ENCODE measurements at regions not wholly inside any gene's neighbourhood (a gene's known extent, or its start where the extent isn't known, plus 50 kb on each side); places are given as distances from the start of the nearest gene placed in this dataset.
A peak's percentile ranks its signal among the peaks of the same experiment; 100 is the strongest.

DNA sequence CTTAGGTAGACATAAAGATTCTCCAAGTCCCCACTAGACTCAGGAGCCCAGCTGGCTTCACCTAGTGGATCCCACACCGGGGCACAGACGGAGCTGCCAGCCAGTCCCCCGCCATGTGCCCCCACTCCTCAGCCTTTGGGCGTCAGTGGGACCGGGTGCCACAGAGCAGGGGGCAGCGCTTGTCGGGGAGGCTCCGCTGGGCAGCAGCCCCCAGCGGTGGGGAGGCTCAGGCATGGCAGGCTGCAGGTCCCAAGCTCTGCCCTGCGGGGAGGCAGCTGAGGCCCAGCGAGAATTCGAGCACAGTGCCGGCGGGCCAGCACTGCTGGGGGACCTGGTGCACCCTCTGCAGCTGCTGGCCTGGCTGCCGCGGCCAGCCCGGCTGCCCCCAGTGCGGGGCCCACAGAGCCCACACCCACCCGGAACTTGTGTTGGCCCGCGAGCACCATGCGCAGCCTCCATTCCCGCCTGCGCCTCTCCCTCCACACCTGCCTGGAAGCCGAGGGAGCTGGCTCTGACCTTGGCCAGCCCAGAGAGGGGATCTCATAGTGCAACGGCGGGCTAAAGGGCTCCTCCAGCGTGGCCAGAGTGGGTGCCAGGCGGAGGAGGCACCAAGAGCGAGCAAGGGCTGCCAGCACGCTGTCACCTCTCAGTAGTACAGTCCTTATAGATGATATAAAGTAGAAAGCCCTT lies 390.7 kb downstream of the PLK2 start:
- TF ChIP-seq POLR2A (IDR thresholded peaks at IDR 0.05) (no peak), EP300 (IDR thresholded peaks at IDR 0.05) (no peak), POLR2AphosphoS5 (IDR thresholded peaks at IDR 0.05) (no peak)
- TF ChIP-seq, protein P1, sequence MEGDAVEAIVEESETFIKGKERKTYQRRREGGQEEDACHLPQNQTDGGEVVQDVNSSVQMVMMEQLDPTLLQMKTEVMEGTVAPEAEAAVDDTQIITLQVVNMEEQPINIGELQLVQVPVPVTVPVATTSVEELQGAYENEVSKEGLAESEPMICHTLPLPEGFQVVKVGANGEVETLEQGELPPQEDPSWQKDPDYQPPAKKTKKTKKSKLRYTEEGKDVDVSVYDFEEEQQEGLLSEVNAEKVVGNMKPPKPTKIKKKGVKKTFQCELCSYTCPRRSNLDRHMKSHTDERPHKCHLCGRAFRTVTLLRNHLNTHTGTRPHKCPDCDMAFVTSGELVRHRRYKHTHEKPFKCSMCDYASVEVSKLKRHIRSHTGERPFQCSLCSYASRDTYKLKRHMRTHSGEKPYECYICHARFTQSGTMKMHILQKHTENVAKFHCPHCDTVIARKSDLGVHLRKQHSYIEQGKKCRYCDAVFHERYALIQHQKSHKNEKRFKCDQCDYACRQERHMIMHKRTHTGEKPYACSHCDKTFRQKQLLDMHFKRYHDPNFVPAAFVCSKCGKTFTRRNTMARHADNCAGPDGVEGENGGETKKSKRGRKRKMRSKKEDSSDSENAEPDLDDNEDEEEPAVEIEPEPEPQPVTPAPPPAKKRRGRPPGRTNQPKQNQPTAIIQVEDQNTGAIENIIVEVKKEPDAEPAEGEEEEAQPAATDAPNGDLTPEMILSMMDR (IDR thresholded peaks at IDR 0.05): no peak
- peak in 1 of 2 donors; percentile 26 for ATAC-seq (ENCODE audit: low FRiP score in 2 of 2)
- Histone ChIP-seq H3K27ac (no peak overlapping the region), H3K4me1 (peaks cover 0 to 8% (median 5%) of the 10 kb centered on the region in 4 donors), H3K27me3 (no peaks in the 10 kb centered on the region), H3K36me3 (no peaks in the 10 kb centered on the region), H3K4me3 (no peak overlapping the region), H3K9me3 (peaks cover 0 to 6% (median 0%) of the 10 kb centered on the region in 4 donors)
- WGBS, 2 donors: 91 to 96% methylated on average over 18 to 30 of the region's 31 CpGs
- peak in 1 of 2 donors; percentile 65 for DNase-seq

DNA sequence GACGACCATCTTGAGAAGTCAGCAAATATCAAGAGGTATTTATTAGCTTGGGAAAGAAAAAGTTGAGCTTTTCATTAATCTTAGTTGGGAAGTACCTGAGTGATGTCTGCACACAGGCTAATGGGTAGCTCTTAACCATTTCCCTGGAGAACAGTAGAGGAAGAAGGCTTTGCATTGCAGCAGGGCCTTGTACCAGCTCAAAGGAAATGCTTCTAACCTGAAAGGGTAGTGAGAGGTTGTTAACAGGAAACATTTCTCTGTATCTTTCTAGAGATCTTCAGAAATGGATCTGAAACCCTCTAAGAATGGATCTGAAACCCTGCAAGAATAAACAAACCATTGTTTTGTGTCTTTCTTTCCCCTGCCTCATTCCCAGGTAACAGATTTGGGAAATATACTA lies 393.3 kb downstream of the PLK2 start:
- no peaks in the 10 kb centered on the region for H3K4me1 ChIP-seq
- TF ChIP-seq POLR2A (IDR thresholded peaks at IDR 0.05) (no peak), EP300 (IDR thresholded peaks at IDR 0.05) (no peak), POLR2AphosphoS5 (IDR thresholded peaks at IDR 0.05) (no peak)
- TF ChIP-seq, protein P1 (IDR thresholded peaks at IDR 0.05): no peak
- H3K27ac ChIP-seq: no peak overlapping the region
- H3K36me3 ChIP-seq: no peaks in the 10 kb centered on the region
- no peak for ATAC-seq (ENCODE audit: low FRiP score in 2 of 2)
- H3K27me3 ChIP-seq: no peaks in the 10 kb centered on the region
- H3K9me3 ChIP-seq: peaks cover 0 to 6% (median 0%) of the 10 kb centered on the region in 4 donors
- 91 to 95% methylated on average over 1 of the region's 1 CpG for WGBS, 2 donors
- no peak overlapping the region for H3K4me3 ChIP-seq
- no peak for DNase-seq

DNA sequence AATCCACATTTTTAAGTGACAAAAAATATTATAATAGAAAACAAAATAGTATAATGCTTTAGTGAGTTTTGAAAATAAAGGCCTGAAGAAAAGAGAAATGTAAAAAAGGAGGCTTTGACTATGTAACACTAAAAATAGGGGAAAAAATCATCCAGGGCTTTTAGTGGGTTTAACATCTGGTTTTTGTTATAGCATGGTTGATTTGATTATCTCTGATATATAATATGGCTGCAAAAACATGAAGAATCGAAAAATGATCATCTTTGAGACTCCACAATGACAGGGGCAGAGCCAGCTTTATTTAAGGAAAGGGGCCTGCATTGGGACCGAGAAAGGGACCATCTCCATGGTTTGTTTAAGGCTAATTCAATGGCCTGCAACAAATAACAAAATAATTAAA lies 393.8 kb downstream of the PLK2 start:
- no peak overlapping the region for H3K27ac ChIP-seq
- no peaks in the 10 kb centered on the region for H3K4me1 ChIP-seq
- WGBS, 2 donors: 86 to 96% methylated on average over 2 of the region's 2 CpGs
- H3K4me3 ChIP-seq: no peak overlapping the region
- peaks cover 0 to 6% (median 0%) of the 10 kb centered on the region in 4 donors for H3K9me3 ChIP-seq
- TF ChIP-seq, protein P1 (IDR thresholded peaks at IDR 0.05): no peak
- TF ChIP-seq EP300 (IDR thresholded peaks at IDR 0.05) (no peak), POLR2AphosphoS5 (IDR thresholded peaks at IDR 0.05) (no peak), POLR2A (IDR thresholded peaks at IDR 0.05) (no peak)
- no peaks in the 10 kb centered on the region for H3K27me3 ChIP-seq
- ATAC-seq (ENCODE audit: low FRiP score in 2 of 2) (no peak), DNase-seq (no peak)
- no peaks in the 10 kb centered on the region for H3K36me3 ChIP-seq

DNA sequence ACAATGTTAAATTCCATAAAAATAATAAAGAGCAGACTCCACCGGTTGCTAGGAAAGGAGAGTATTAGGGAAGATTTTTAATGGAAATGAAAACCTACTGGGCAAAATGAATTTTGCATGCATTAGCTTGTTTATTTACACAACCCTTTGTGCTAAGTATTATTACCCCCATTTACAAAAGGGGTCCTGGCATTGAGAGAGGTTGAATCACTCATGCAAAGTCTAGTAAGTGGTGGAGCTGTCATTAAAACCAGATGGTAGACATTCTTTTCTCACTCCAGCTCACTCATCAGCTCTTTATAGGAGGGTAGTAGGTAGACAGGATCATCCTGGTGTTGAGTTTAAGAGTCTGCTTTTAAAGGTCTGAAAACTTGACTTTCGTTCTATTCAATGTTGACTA lies 395.1 kb downstream of the PLK2 start:
- 92 to 93% methylated on average over 2 of the region's 2 CpGs for WGBS, 2 donors
- no peaks in the 10 kb centered on the region for H3K27me3 ChIP-seq
- TF ChIP-seq POLR2AphosphoS5 (IDR thresholded peaks at IDR 0.05) (no peak), POLR2A (IDR thresholded peaks at IDR 0.05) (no peak), EP300 (IDR thresholded peaks at IDR 0.05) (no peak)
- TF ChIP-seq, protein P1 (IDR thresholded peaks at IDR 0.05): no peak

DNA sequence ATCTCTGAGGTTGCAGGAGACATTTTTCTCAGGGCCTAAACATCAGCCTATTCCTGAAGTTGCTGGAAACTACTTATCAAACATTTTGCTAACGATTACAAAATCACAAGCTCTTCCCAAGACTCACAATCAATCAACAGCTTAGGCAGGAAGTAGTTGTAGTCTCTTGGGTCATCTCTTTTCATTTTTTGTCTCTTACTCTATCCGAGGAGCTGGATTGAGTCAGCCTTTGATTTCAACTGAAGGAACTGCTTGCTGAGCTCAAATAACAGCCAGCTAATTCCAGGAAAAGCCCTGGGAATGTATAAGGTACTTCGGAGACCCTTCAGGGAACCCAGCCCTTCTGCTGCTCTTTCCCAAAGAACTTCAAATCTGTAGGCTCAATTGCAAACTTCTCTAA lies 398.9 kb downstream of the PLK2 start:
- ATAC-seq (ENCODE audit: low FRiP score in 2 of 2) (peak in 1 of 2 donors; percentile 86), DNase-seq (no peak)
- H3K4me1 ChIP-seq: no peaks in the 10 kb centered on the region
- no peaks in the 10 kb centered on the region for H3K27me3 ChIP-seq
- no peaks in the 10 kb centered on the region for H3K36me3 ChIP-seq
- TF ChIP-seq EP300 (IDR thresholded peaks at IDR 0.05): no peak
- no peak for TF ChIP-seq POLR2AphosphoS5 (IDR thresholded peaks at IDR 0.05)
- TF ChIP-seq, protein P1 (IDR thresholded peaks at IDR 0.05): no peak
- 40 to 57% methylated on average over 3 of the region's 3 CpGs for WGBS, 2 donors
- H3K4me3 ChIP-seq: no peak overlapping the region
- H3K27ac ChIP-seq: no peak overlapping the region
- no peaks in the 10 kb centered on the region for H3K9me3 ChIP-seq

More for the DNA sequence above, 395.1 kb downstream of the PLK2 start:
- Histone ChIP-seq H3K9me3 (peaks cover 0 to 6% (median 0%) of the 10 kb centered on the region in 4 donors), H3K4me1 (no peaks in the 10 kb centered on the region), H3K27ac (no peak overlapping the region), H3K4me3 (no peak overlapping the region), H3K36me3 (no peaks in the 10 kb centered on the region)
- ATAC-seq (ENCODE audit: low FRiP score in 2 of 2) (no peak), DNase-seq (no peak)
